LNCAP (cell line): ENCODE measurements at regions not wholly inside any gene's neighbourhood (a gene's known extent, or its start where the extent isn't known, plus 50 kb on each side); places are given as distances from the start of the nearest gene placed in this dataset.

Experiments used
- TF ChIP-seq, protein P1 (sequence below): fragments of 450-650 bp; IDR thresholded peaks from 2 replicates; pipeline ENCODE4 v1.5.1; 2017; ENCODE audit warnings: mild to moderate bottlenecking

DNA sequence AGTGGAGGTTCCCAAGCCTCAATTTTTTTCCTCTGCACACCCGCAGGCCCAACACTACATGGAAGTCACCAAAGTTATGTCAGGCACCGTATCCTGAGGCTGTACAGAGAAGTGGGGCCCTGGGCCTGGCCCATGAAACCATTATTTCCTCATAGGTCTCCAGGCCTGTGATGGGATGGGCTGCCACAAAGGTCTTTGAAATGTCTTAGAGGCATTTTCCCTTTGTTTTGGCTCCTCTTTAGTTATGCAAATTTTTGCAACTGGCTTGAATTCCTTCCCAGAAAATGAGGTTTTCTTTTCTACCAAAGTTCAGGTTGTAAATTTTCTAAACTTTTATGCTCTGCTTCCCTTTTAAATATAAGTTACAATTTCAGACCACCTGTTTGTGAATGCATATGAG, 365.2 kb downstream of the HGF start:
- TF ChIP-seq, protein P1, sequence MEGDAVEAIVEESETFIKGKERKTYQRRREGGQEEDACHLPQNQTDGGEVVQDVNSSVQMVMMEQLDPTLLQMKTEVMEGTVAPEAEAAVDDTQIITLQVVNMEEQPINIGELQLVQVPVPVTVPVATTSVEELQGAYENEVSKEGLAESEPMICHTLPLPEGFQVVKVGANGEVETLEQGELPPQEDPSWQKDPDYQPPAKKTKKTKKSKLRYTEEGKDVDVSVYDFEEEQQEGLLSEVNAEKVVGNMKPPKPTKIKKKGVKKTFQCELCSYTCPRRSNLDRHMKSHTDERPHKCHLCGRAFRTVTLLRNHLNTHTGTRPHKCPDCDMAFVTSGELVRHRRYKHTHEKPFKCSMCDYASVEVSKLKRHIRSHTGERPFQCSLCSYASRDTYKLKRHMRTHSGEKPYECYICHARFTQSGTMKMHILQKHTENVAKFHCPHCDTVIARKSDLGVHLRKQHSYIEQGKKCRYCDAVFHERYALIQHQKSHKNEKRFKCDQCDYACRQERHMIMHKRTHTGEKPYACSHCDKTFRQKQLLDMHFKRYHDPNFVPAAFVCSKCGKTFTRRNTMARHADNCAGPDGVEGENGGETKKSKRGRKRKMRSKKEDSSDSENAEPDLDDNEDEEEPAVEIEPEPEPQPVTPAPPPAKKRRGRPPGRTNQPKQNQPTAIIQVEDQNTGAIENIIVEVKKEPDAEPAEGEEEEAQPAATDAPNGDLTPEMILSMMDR = no peak

DNA sequence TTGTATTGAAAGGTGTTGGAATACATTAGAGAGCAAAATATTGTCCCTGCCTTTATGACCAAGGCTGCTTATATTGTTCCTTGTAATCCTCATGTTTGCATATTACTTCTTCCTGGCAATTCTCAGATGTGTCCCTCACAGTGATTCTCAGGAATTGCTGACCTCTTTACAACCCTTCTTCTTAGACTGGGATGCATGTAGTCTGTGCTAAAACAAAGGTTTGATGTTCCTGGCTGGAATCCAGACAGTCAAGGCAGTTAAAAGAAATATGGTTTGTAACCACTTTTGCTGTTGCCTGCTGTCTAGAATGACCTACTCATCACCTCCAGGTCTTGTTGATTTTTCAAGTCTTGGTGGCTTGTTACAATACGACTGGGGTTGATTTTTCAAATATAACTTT, 367.6 kb downstream of the HGF start:
- TF ChIP-seq, protein P1 = no peak

DNA sequence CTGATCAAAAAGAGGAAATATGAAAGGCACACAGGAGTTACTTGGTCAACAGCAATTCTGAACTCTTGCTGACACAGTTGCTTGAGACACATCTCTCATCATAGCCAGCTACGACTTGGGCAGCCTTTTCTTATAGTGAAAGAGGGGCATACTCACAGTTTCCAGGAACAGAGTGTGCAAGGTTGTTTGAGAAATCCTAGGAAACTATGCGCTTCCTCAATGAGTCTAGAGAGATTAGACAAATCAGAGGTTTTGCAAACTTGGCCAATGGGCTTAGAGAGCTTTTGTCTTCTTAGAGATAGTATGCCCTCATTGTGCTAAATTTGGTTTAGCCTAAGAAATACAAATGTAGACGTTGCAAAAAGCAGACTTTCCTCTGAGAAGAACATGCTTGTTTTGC, 370.4 kb downstream of the HGF start:
- TF ChIP-seq, protein P1 = no peak

DNA sequence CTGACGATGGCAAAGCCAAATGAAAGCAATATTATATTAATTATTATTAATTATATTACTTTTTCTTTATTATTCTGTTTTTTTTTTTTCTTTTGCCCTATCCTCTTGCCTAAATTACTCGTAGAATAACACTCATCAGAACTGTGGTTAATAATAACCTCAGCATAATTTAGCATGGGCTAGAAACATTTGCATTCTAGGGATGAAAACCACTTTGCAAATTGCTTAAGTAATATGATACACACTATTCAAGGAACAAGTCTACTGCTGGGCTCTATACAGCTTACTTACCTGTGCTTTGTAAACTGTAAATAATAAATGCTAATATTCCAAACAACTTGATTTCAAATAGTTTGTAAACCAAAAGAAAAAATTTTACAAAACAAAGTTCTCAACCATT, 375.8 kb downstream of the HGF start:
- TF ChIP-seq, protein P1 = no peak

DNA sequence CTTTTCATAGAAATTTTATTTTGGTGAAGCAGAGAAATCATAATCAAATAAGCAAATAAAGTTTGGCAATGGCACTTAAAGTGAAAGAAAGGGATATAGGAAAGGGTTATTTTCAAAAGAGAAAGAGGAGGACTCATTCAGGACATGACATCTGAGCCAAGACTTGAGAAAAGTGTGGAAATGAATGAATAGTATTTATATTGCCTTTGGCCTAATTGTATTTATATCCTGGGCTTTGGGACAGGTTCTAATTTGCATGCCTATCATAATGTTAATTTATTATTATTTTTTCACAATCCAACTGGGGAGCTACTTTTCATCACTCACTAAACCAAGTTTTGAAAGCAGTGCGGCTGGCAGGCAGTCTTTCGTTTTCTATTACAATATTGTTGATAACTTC, 376.8 kb downstream of the HGF start:
- TF ChIP-seq, protein P1 = no peak

DNA sequence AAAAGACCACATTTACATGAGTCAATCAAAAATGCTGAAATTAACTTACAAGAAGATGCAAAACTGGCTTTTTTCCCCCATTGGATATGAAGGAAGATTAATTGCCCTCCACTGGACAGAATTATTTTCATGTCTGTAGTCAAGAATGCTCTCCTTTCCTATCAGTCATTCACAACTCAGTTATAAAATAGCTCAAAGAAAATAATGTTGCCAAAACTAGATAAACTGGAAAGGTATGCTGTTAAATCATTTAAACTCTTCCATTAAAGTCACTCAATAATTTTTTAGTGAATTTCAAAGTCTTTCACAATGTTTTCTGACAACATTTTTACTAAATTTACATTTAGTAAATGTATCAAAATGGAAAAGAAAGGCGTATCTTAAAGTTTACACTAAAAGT, 384.5 kb downstream of the HGF start:
- TF ChIP-seq, protein P1 = no peak

DNA sequence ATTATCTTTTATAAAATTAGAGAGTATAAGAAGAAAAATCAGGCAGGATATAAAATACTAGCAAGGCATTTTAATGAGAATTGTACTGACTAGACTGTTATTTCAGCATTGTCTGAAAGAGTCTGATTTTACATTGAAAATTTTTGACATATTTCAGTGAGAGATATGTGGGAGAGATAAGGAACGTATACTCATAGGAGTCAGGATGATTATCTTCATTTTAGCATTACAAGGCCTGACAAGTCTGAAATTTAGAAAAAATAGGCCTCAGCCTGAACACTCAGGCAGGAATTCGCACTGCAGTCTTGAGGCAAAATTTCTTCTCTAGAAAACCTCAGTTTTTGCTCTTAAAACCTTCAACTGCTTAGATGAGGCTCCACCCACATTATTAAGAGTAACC, 386.0 kb downstream of the HGF start:
- TF ChIP-seq, protein P1 = no peak

DNA sequence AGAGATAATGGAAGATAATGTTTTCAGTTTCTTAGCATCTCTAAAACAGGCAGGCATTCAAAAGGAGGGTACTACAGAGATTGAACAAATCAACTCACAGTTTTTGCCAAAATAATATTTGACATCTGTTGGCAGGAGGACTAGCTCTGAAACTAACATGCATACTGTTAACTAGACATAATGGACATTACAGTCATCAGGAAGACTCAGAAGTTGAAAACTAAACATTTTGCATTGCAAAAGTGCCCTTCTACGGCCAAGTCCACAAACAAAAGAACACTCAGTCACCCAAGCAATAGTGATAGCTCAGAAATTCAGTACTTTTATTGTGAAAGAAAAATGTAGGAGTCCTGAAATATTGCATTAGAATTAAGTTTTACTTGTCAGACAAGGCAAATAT, 399.0 kb downstream of the HGF start:
- TF ChIP-seq, protein P1 = no peak
